ENCODE measurements at regions not wholly inside any gene's neighbourhood (a gene's known extent, or its start where the extent isn't known, plus 50 kb on each side); places are given as distances from the start of the nearest gene placed in this dataset.

GRCh38 chr13:26962671-26963070 lies 202.1 kb upstream of the GPR12 start:
- no CpG with 5 or more reads among the region's 2 CpGs for WGBS (ENCODE audit: insufficient coverage)

GRCh38 chr13:26961890-26962615 lies 201.5 kb upstream of the GPR12 start:
- Histone ChIP-seq H3K4me3 (ENCODE audit: control insufficient read depth in 1 of 2, extremely low read depth in 1 of 2, low read length in 1 of 2) (no peak overlapping the region), H3K9me3 (no peaks in the 10 kb centered on the region), H3K27me3 (replicated peaks in 1 of 2; ENCODE audit: control insufficient read depth in 2 of 2, extremely low read depth in 1 of 2, insufficient read depth in 2 of 2, low read length in 1 of 2) (peaks cover 0 to 15% of the 10 kb centered on the region in 2 experiments), H3K27ac (ENCODE audit: low read length) (no peak overlapping the region), H3K4me1 (ENCODE audit: control insufficient read depth in 1 of 2, extremely low read depth in 1 of 2, insufficient read depth in 2 of 2, low read length in 2 of 2) (no peaks in the 10 kb centered on the region), H3K36me3 (ENCODE audit: control insufficient read depth in 2 of 2, extremely low read depth in 1 of 2, insufficient read depth in 1 of 2, low read length in 1 of 2) (no peaks in the 10 kb centered on the region)
- Mint-ChIP-seq H3K27me3 (peaks cover 6 to 11% of the 10 kb centered on the region in 2 donors), H3K9me3 (no peaks in the 10 kb centered on the region), H3K4me3 (no peak overlapping the region), H3K36me3 (no peaks in the 10 kb centered on the region), H3K27ac (no peak overlapping the region), H3K4me1 (no peaks in the 10 kb centered on the region)
- ChIA-PET POLR2A (no interaction called here), CTCF (no interaction called here)
- ATAC-seq (replicated peaks in 1 of 4): no peak
- no peak for DNase-seq
- WGBS (ENCODE audit: insufficient coverage): 89% methylated on average over 5 of the region's 17 CpGs

More at GRCh38 chr13:26962671-26963070, 202.1 kb upstream of the GPR12 start:
- no peak overlapping the region for H3K27ac Mint-ChIP-seq
- no peaks in the 10 kb centered on the region for H3K4me1 ChIP-seq (ENCODE audit: control insufficient read depth in 1 of 2, extremely low read depth in 1 of 2, insufficient read depth in 2 of 2, low read length in 2 of 2)
- no peak overlapping the region for H3K4me3 Mint-ChIP-seq
- no peaks in the 10 kb centered on the region for H3K36me3 Mint-ChIP-seq
- H3K9me3 Mint-ChIP-seq: no peaks in the 10 kb centered on the region
- ATAC-seq (replicated peaks in 1 of 4) (no peak), DNase-seq (no peak)
- no peak overlapping the region for H3K27ac ChIP-seq (ENCODE audit: low read length)
- peaks cover 0 to 16% of the 10 kb centered on the region in 2 experiments for H3K27me3 ChIP-seq (replicated peaks in 1 of 2; ENCODE audit: control insufficient read depth in 2 of 2, extremely low read depth in 1 of 2, insufficient read depth in 2 of 2, low read length in 1 of 2)
- H3K27me3 Mint-ChIP-seq: peaks cover 6 to 12% of the 10 kb centered on the region in 2 donors
- CTCF ChIA-PET: no interaction called here
- POLR2A ChIA-PET: no interaction called here
- H3K4me3 ChIP-seq (ENCODE audit: control insufficient read depth in 1 of 2, extremely low read depth in 1 of 2, low read length in 1 of 2): no peak overlapping the region
- no peaks in the 10 kb centered on the region for H3K36me3 ChIP-seq (ENCODE audit: control insufficient read depth in 2 of 2, extremely low read depth in 1 of 2, insufficient read depth in 1 of 2, low read length in 1 of 2)
- H3K9me3 ChIP-seq: no peaks in the 10 kb centered on the region
- H3K4me1 Mint-ChIP-seq: no peaks in the 10 kb centered on the region

GRCh38 chr13:26957182-26957581 lies 196.6 kb upstream of the GPR12 start:
- no peak overlapping the region for H3K4me3 ChIP-seq (ENCODE audit: control insufficient read depth in 1 of 2, extremely low read depth in 1 of 2, low read length in 1 of 2)
- peaks cover 10 to 11% of the 10 kb centered on the region in 2 donors for H3K27me3 Mint-ChIP-seq
- no peaks in the 10 kb centered on the region for H3K4me1 Mint-ChIP-seq
- H3K4me1 ChIP-seq (ENCODE audit: control insufficient read depth in 1 of 2, extremely low read depth in 1 of 2, insufficient read depth in 2 of 2, low read length in 2 of 2): no peaks in the 10 kb centered on the region
- no peak overlapping the region for H3K27ac Mint-ChIP-seq
- POLR2A ChIA-PET: no interaction called here
- H3K36me3 Mint-ChIP-seq: no peaks in the 10 kb centered on the region
- no peak overlapping the region for H3K4me3 Mint-ChIP-seq
- no peaks in the 10 kb centered on the region for H3K9me3 ChIP-seq
- no CpG with 5 or more reads among the region's 1 CpG for WGBS (ENCODE audit: insufficient coverage)
- DNase-seq (no peak), ATAC-seq (replicated peaks in 1 of 4) (no peak)
- no peaks in the 10 kb centered on the region for H3K36me3 ChIP-seq (ENCODE audit: control insufficient read depth in 2 of 2, extremely low read depth in 1 of 2, insufficient read depth in 1 of 2, low read length in 1 of 2)
- H3K27ac ChIP-seq (ENCODE audit: low read length): no peak overlapping the region
- H3K27me3 ChIP-seq (replicated peaks in 1 of 2; ENCODE audit: control insufficient read depth in 2 of 2, extremely low read depth in 1 of 2, insufficient read depth in 2 of 2, low read length in 1 of 2): peaks cover 0 to 11% of the 10 kb centered on the region in 2 experiments
- CTCF ChIA-PET: no interaction called here
- no peaks in the 10 kb centered on the region for H3K9me3 Mint-ChIP-seq

GRCh38 chr13:26956522-26957142 lies 196.0 kb upstream of the GPR12 start:
- POLR2A ChIA-PET: no interaction called here
- Mint-ChIP-seq H3K4me3 (no peak overlapping the region), H3K27ac (no peak overlapping the region), H3K9me3 (no peaks in the 10 kb centered on the region), H3K27me3 (peaks cover 10 to 11% of the 10 kb centered on the region in 2 donors), H3K4me1 (no peaks in the 10 kb centered on the region), H3K36me3 (no peaks in the 10 kb centered on the region)
- CTCF ChIA-PET: no interaction called here
- Histone ChIP-seq H3K4me3 (ENCODE audit: control insufficient read depth in 1 of 2, extremely low read depth in 1 of 2, low read length in 1 of 2) (no peak overlapping the region), H3K27ac (ENCODE audit: low read length) (no peak overlapping the region), H3K36me3 (ENCODE audit: control insufficient read depth in 2 of 2, extremely low read depth in 1 of 2, insufficient read depth in 1 of 2, low read length in 1 of 2) (no peaks in the 10 kb centered on the region), H3K27me3 (replicated peaks in 1 of 2; ENCODE audit: control insufficient read depth in 2 of 2, extremely low read depth in 1 of 2, insufficient read depth in 2 of 2, low read length in 1 of 2) (peaks cover 0 to 10% of the 10 kb centered on the region in 2 experiments), H3K9me3 (no peaks in the 10 kb centered on the region), H3K4me1 (ENCODE audit: control insufficient read depth in 1 of 2, extremely low read depth in 1 of 2, insufficient read depth in 2 of 2, low read length in 2 of 2) (no peaks in the 10 kb centered on the region)
- WGBS (ENCODE audit: insufficient coverage): 71% methylated on average over 3 of the region's 10 CpGs
- ATAC-seq (replicated peaks in 1 of 4) (no peak), DNase-seq (no peak)

- Mint-ChIP-seq H3K36me3 (no peaks in the 10 kb centered on the region), H3K4me3 (no peak overlapping the region), H3K9me3 (no peaks in the 10 kb centered on the region), H3K27me3 (peaks cover 10% of the 10 kb centered on the region in 2 donors), H3K4me1 (no peaks in the 10 kb centered on the region), H3K27ac (no peak overlapping the region)
- Histone ChIP-seq H3K4me3 (ENCODE audit: control insufficient read depth in 1 of 2, extremely low read depth in 1 of 2, low read length in 1 of 2) (no peak overlapping the region), H3K9me3 (no peaks in the 10 kb centered on the region), H3K27me3 (replicated peaks in 1 of 2; ENCODE audit: control insufficient read depth in 2 of 2, extremely low read depth in 1 of 2, insufficient read depth in 2 of 2, low read length in 1 of 2) (peaks cover 0 to 13% of the 10 kb centered on the region in 2 experiments), H3K4me1 (ENCODE audit: control insufficient read depth in 1 of 2, extremely low read depth in 1 of 2, insufficient read depth in 2 of 2, low read length in 2 of 2) (no peaks in the 10 kb centered on the region), H3K36me3 (ENCODE audit: control insufficient read depth in 2 of 2, extremely low read depth in 1 of 2, insufficient read depth in 1 of 2, low read length in 1 of 2) (no peaks in the 10 kb centered on the region), H3K27ac (ENCODE audit: low read length) (no peak overlapping the region)
- 88% methylated on average over 2 of the region's 4 CpGs for WGBS (ENCODE audit: insufficient coverage)
- ATAC-seq (replicated peaks in 1 of 4) (no peak), DNase-seq (no peak)
- ChIA-PET POLR2A (no interaction called here), CTCF (interaction anchor here in 1 of 2 donors (1.0 kb wide), 1 partner anchor 9 kb away, joined by 3 read pairs; no protein-coding TSS in a partner anchor)
Measured at GRCh38 chr13:26954976-26955375, 194.4 kb upstream of the GPR12 start.

GRCh38 chr13:26953291-26953690 lies 192.7 kb upstream of the GPR12 start:
- Histone ChIP-seq H3K4me1 (ENCODE audit: control insufficient read depth in 1 of 2, extremely low read depth in 1 of 2, insufficient read depth in 2 of 2, low read length in 2 of 2) (no peaks in the 10 kb centered on the region), H3K27ac (ENCODE audit: low read length) (no peak overlapping the region), H3K4me3 (ENCODE audit: control insufficient read depth in 1 of 2, extremely low read depth in 1 of 2, low read length in 1 of 2) (no peak overlapping the region), H3K27me3 (replicated peaks in 1 of 2; ENCODE audit: control insufficient read depth in 2 of 2, extremely low read depth in 1 of 2, insufficient read depth in 2 of 2, low read length in 1 of 2) (peaks cover 0 to 13% of the 10 kb centered on the region in 2 experiments), H3K36me3 (ENCODE audit: control insufficient read depth in 2 of 2, extremely low read depth in 1 of 2, insufficient read depth in 1 of 2, low read length in 1 of 2) (no peaks in the 10 kb centered on the region), H3K9me3 (no peaks in the 10 kb centered on the region)
- H3K36me3 Mint-ChIP-seq: no peaks in the 10 kb centered on the region
- ChIA-PET CTCF (no interaction called here), POLR2A (no interaction called here)
- ATAC-seq (replicated peaks in 1 of 4) (no peak), DNase-seq (no peak)
- no peak overlapping the region for H3K27ac Mint-ChIP-seq
- no peak overlapping the region for H3K4me3 Mint-ChIP-seq
- H3K27me3 Mint-ChIP-seq: peaks cover 2 to 4% of the 10 kb centered on the region in 2 donors
- H3K4me1 Mint-ChIP-seq: no peaks in the 10 kb centered on the region
- no peaks in the 10 kb centered on the region for H3K9me3 Mint-ChIP-seq
- WGBS (ENCODE audit: insufficient coverage): no CpG with 5 or more reads among the region's 5 CpGs
